ENCODE measurements at regions not wholly inside any gene's neighbourhood (a gene's known extent, or its start where the extent isn't known, plus 50 kb on each side); places are given as distances from the start of the nearest gene placed in this dataset.

GRCh38 chr13:109647053-109647452, 139.3 kb downstream of the IRS2 start:
- WGBS, 2 donors, result 79 to 82% methylated on average over 5 of the region's 5 CpGs
- H3K4me1 ChIP-seq, result no peaks in the 10 kb centered on the region
- intact Hi-C loops (cut with DNase I), result no loop called here
- no peak overlapping the region for H3K27ac ChIP-seq
- DNase-seq, result no peak
- no peaks in the 10 kb centered on the region for H3K9me3 ChIP-seq
- no peaks in the 10 kb centered on the region for H3K36me3 ChIP-seq
- H3K27me3 ChIP-seq, result no peaks in the 10 kb centered on the region
- TF ChIP-seq, protein P1, sequence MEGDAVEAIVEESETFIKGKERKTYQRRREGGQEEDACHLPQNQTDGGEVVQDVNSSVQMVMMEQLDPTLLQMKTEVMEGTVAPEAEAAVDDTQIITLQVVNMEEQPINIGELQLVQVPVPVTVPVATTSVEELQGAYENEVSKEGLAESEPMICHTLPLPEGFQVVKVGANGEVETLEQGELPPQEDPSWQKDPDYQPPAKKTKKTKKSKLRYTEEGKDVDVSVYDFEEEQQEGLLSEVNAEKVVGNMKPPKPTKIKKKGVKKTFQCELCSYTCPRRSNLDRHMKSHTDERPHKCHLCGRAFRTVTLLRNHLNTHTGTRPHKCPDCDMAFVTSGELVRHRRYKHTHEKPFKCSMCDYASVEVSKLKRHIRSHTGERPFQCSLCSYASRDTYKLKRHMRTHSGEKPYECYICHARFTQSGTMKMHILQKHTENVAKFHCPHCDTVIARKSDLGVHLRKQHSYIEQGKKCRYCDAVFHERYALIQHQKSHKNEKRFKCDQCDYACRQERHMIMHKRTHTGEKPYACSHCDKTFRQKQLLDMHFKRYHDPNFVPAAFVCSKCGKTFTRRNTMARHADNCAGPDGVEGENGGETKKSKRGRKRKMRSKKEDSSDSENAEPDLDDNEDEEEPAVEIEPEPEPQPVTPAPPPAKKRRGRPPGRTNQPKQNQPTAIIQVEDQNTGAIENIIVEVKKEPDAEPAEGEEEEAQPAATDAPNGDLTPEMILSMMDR (IDR thresholded peaks at IDR 0.05), result no peak
- no peak for TF ChIP-seq POLR2A (IDR thresholded peaks at IDR 0.05)
- no peak overlapping the region for H3K4me3 ChIP-seq (replicated peaks in 1 of 3)

DNA sequence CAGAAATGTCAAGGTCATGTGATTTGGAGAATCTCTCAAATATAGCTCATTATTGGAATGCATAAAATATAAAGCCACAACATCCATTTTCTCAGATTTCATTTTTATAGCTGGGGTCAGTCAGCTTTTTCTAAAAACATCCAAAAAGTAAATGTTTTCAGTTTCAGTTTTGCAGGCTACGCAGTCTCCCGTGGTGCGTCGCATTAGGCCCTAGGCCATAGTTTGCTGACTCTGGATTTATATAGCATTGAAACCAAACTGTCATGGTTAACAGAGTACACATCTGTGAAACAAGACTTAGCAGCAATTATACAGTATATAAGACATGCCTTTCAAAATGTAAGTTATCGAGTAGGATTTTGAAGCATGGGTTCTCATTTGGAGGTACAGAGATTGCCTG, 140.0 kb downstream of the IRS2 start:
- intact Hi-C loops (cut with DNase I), result no loop called here
- no peaks in the 10 kb centered on the region for H3K4me1 ChIP-seq
- H3K27me3 ChIP-seq, result no peaks in the 10 kb centered on the region
- H3K27ac ChIP-seq, result no peak overlapping the region
- no peak overlapping the region for H3K4me3 ChIP-seq (replicated peaks in 1 of 3)
- no peaks in the 10 kb centered on the region for H3K36me3 ChIP-seq
- 87 to 90% methylated on average over 5 of the region's 5 CpGs for WGBS, 2 donors
- TF ChIP-seq, protein P1 (IDR thresholded peaks at IDR 0.05), result no peak
- no peak for TF ChIP-seq POLR2A (IDR thresholded peaks at IDR 0.05)
- no peak for DNase-seq
- H3K9me3 ChIP-seq, result no peaks in the 10 kb centered on the region

DNA sequence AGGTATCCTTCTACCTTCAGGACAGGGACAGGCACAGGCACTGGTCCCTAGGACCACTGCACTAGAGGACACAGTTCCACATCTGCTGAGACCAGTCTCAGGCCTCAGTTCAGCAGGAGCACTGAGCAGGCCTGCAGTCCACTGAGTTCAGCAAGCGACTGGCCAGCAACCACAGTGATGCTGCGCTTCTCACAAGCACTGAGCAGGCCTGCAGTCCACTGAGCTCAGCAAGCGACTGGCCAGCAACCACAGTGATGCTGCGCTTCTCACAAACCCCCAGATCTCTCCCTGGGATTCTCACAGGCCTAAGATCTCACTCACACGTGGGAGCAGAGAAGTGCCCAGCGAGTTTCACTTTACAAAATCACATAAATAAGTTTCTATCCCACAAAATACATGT, 140.6 kb downstream of the IRS2 start:
- Histone ChIP-seq H3K9me3 (no peaks in the 10 kb centered on the region), H3K27me3 (no peaks in the 10 kb centered on the region), H3K4me3 (replicated peaks in 1 of 3) (no peak overlapping the region), H3K27ac (no peak overlapping the region), H3K36me3 (no peaks in the 10 kb centered on the region), H3K4me1 (no peaks in the 10 kb centered on the region)
- intact Hi-C loops (cut with DNase I), result no loop called here
- 67 to 74% methylated on average over 5 to 6 of the region's 6 CpGs for WGBS, 2 donors
- no peak for TF ChIP-seq POLR2A (IDR thresholded peaks at IDR 0.05)
- TF ChIP-seq, protein P1 (IDR thresholded peaks at IDR 0.05), result no peak
- DNase-seq, result no peak

GRCh38 chr13:109644956-109645355, 141.4 kb downstream of the IRS2 start:
- no peak for DNase-seq
- no peak overlapping the region for H3K27ac ChIP-seq
- H3K4me3 ChIP-seq (replicated peaks in 1 of 3), result no peak overlapping the region
- TF ChIP-seq POLR2A (IDR thresholded peaks at IDR 0.05), result no peak
- TF ChIP-seq, protein P1 (IDR thresholded peaks at IDR 0.05), result no peak
- H3K27me3 ChIP-seq, result no peaks in the 10 kb centered on the region
- intact Hi-C loops (cut with DNase I), result no loop called here
- WGBS, 2 donors, result 86 to 94% methylated on average over 4 of the region's 4 CpGs
- H3K4me1 ChIP-seq, result no peaks in the 10 kb centered on the region
- no peaks in the 10 kb centered on the region for H3K9me3 ChIP-seq
- H3K36me3 ChIP-seq, result no peaks in the 10 kb centered on the region

GRCh38 chr13:109644069-109644750, 142.2 kb downstream of the IRS2 start:
- Histone ChIP-seq H3K27ac (no peak overlapping the region), H3K9me3 (no peaks in the 10 kb centered on the region), H3K4me3 (replicated peaks in 1 of 3) (no peak overlapping the region), H3K4me1 (no peaks in the 10 kb centered on the region), H3K36me3 (no peaks in the 10 kb centered on the region), H3K27me3 (no peaks in the 10 kb centered on the region)
- TF ChIP-seq, protein P1 (IDR thresholded peaks at IDR 0.05), result no peak
- TF ChIP-seq POLR2A (IDR thresholded peaks at IDR 0.05), result no peak
- WGBS, 2 donors, result 71 to 74% methylated on average over 4 of the region's 4 CpGs
- intact Hi-C loops (cut with DNase I), result no loop called here
- DNase-seq, result no peak
